ENCODE measurements at regions not wholly inside any gene's neighbourhood (a gene's known extent, or its start where the extent isn't known, plus 50 kb on each side); places are given as distances from the start of the nearest gene placed in this dataset.

DNA sequence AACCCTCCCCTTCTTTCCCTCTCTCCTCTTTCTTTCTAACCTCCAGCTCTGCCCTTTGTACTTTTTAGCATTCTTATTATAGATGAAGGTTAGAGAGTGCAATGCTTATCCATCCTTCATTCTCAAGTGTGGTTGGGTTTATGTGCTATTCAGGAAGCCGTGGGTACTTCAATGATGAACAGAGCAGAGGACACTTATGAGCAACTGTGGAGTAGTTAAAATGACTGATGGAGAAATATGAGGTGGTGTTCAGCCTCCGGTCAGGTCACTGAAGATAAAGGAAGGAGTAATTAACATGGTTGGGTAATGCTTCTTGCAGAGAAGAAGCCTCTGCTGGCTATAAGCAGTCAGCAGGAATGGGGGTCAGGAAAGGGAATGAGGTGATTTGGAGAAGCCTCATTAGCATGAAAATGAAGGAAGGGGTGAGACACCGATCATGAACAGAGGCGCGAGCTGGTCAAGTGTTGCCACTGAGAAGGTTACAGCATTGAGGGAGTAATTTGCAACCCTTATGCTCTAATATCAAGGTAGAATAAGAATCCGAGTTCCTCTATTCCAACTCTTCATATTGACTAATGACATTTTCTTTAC lies 174.7 kb downstream of the LPIN1 start:
- DNase-seq (ENCODE audit: low read depth in 2 of 2): no peak
- H3K4me3 ChIP-seq (replicated peaks in 1 of 2; ENCODE audit: low read depth in 2 of 2, low read length in 2 of 2): no peak overlapping the region
- TF ChIP-seq, protein P1, sequence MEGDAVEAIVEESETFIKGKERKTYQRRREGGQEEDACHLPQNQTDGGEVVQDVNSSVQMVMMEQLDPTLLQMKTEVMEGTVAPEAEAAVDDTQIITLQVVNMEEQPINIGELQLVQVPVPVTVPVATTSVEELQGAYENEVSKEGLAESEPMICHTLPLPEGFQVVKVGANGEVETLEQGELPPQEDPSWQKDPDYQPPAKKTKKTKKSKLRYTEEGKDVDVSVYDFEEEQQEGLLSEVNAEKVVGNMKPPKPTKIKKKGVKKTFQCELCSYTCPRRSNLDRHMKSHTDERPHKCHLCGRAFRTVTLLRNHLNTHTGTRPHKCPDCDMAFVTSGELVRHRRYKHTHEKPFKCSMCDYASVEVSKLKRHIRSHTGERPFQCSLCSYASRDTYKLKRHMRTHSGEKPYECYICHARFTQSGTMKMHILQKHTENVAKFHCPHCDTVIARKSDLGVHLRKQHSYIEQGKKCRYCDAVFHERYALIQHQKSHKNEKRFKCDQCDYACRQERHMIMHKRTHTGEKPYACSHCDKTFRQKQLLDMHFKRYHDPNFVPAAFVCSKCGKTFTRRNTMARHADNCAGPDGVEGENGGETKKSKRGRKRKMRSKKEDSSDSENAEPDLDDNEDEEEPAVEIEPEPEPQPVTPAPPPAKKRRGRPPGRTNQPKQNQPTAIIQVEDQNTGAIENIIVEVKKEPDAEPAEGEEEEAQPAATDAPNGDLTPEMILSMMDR (IDR thresholded peaks at IDR 0.05; ENCODE audit: low read depth, low read length): no peak

DNA sequence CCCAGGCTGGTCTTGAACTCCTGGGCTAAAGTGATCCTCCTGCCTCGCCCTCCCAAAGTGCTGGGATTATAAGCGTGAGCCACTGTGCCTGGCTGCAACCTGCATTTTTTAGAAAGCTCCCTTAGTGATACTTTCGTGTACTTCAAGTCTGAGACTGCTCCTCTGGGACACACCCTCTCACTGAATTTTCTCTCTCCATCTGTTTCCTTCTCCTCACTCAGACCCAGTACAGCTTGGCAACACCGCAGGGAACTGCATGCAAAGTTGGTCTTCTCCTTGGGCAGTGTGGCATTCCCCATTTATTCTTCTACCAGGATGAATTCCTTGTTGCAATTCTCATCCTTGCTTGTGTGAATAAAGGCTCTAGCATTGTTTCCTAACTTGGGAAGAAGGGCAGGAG lies 175.9 kb downstream of the LPIN1 start:
- no peak for DNase-seq (ENCODE audit: low read depth in 2 of 2)
- TF ChIP-seq, protein P1 (IDR thresholded peaks at IDR 0.05; ENCODE audit: low read depth, low read length): no peak
- no peak overlapping the region for H3K4me3 ChIP-seq (replicated peaks in 1 of 2; ENCODE audit: low read depth in 2 of 2, low read length in 2 of 2)

DNA sequence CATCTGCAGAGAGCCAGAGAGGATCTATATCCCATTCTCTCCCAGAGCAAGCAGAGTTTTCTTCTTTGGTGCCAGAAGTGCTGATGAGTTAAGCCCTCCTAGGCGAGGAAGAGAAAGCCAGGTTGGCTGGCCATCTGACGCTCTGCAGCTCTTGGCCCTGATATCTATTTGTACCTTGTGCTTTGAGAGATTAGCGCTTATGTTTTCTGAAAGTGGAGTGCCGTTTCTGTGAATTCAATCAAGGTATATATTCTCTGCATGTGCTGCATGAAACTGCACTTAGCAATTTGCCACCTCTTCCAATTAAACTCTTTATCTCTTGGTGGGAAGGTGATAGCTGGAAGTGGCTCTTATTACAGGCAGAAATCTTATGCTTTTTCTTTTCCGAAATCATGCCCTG lies 177.5 kb downstream of the LPIN1 start:
- H3K4me3 ChIP-seq (replicated peaks in 1 of 2; ENCODE audit: low read depth in 2 of 2, low read length in 2 of 2): no peak overlapping the region
- TF ChIP-seq, protein P1 (IDR thresholded peaks at IDR 0.05; ENCODE audit: low read depth, low read length): no peak
- DNase-seq (ENCODE audit: low read depth in 2 of 2): no peak

DNA sequence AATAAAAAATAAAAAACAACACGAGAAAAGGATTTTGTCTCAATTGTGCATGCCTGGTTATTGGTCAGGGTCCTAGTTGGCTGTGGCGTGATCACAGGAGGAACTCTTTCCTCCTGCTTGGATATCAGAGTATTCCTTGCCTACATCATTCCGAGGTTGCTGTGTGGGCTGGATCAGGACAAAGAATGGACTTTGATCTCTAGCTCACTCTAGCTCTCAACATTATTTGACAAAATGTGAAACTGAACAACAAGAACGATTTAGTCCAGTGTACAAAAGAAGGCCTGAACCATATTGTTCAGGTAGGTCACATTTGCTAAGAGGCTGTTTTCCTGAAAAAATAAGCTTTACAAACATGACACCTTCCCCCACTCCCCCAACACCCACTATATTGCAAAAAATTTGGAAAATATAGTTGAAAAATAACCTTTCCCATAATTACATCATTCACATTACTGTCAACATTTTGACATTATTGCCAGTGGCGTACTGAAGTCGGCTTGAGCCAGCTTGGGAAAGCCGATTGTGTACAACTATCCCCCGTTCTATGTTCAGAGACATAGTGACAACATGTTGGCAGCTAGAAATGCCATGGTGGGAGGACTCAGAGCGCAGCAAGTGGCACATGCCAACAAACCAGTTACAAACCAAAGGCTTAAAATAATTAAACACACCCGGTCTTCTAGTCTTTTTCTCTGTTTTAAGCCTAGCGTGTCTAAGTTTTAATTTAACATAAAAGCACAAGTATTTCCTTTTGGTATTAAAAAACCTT lies 179.0 kb downstream of the LPIN1 start:
- no peak overlapping the region for H3K4me3 ChIP-seq (replicated peaks in 1 of 2; ENCODE audit: low read depth in 2 of 2, low read length in 2 of 2)
- TF ChIP-seq, protein P1 (IDR thresholded peaks at IDR 0.05; ENCODE audit: low read depth, low read length): no peak
- DNase-seq (ENCODE audit: low read depth in 2 of 2): no peak

DNA sequence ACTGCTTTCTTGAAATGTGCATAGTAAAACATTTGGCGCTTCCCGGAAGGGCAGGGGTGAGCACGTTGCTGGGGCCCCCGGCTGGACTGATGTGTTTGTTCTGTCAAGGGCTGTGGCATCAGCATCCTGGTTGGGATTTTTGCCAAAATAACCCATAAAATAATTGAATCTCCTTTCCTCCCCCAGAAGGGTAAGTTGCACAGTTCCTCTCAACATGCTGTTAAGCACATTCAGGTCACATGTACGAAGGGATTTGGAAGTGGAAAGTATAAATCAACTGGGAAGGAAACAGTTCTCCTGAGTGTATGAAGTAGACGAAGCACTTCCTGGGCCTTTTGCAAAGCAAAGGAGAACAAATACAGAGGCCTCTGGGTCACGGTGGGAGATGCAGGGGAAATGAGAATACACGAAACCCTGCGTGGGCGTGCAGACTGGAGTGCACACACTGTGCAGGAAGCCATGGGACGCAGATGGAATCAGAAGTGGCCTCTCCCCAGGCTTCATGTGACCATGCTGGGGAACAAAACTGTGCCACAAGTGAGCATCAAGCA lies 183.9 kb downstream of the LPIN1 start:
- H3K4me3 ChIP-seq (replicated peaks in 1 of 2; ENCODE audit: low read depth in 2 of 2, low read length in 2 of 2): no peak overlapping the region

DNA sequence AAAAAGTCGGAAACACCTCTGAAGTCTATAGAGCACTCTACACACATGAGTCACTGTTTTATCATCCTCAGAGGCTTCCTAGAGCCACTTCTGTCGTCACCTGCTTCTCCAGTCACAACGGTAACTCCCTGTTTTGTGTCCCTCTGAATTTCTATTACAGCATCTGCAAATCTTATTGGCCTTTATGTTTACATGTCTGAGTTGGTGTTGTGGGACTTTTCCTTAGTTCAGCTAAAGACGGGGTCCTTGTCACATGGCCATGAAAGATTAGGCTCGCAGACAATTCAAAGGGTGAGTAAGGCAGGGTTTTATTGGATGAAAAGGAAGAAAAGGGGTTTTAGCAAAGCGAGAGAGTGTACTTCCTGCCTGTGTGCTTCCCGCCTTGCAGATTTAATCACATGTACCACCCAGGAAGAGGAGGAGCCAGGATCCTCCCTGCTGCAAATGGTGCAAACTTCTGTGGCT lies 185.6 kb downstream of the LPIN1 start:
- DNase-seq (ENCODE audit: low read depth in 2 of 2): no peak
- TF ChIP-seq, protein P1 (IDR thresholded peaks at IDR 0.05; ENCODE audit: low read depth, low read length): no peak
- H3K4me3 ChIP-seq (replicated peaks in 1 of 2; ENCODE audit: low read depth in 2 of 2, low read length in 2 of 2): no peak overlapping the region

More for the DNA sequence above, 183.9 kb downstream of the LPIN1 start:
- TF ChIP-seq, protein P1 (IDR thresholded peaks at IDR 0.05; ENCODE audit: low read depth, low read length): no peak
- DNase-seq (ENCODE audit: low read depth in 2 of 2): peak in 1 of 2 donors; percentile 3

Measured in cardiac fibroblast (primary cell).